HG03280 (cell line): ENCODE measurements at regions not wholly inside any gene's neighbourhood (a gene's known extent, or its start where the extent isn't known, plus 50 kb on each side); places are given as distances from the start of the nearest gene placed in this dataset.
"Not testable (repeated sequence)": the region's sequence is repeated elsewhere in the genome, so short reads cannot be mapped to it uniquely, and the experiment has no call there.

Experiments
- ATAC-seq: cut with Tn5 transposase; IDR thresholded peaks from one replicate; pipeline ENCODE4 v1.9.1; 2021; ENCODE audit warnings: mild to moderate bottlenecking, moderate library complexity; ENCODE audit not compliant: unreplicated experiment

DNA sequence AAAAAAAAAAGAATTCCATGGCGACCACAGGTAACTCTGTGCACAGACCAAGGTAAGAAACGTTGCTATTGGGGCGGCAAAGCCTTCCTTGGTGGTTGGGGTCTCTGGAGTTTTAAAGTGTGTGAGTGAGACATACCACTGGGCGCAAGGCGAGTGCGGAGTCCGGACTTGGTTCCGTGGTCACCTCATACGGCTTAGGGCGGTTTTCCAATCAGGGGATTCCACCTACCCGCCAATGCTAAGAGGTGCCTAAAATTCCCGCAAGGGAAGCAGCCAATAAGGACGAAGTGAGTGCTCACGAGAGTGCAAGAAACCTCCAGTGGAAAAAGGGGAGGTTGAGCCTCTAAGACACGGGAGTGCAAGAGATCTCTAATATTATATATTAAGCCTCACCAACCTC lies 68.6 kb upstream of the PRSS16 start:
- ATAC-seq: no peak

DNA sequence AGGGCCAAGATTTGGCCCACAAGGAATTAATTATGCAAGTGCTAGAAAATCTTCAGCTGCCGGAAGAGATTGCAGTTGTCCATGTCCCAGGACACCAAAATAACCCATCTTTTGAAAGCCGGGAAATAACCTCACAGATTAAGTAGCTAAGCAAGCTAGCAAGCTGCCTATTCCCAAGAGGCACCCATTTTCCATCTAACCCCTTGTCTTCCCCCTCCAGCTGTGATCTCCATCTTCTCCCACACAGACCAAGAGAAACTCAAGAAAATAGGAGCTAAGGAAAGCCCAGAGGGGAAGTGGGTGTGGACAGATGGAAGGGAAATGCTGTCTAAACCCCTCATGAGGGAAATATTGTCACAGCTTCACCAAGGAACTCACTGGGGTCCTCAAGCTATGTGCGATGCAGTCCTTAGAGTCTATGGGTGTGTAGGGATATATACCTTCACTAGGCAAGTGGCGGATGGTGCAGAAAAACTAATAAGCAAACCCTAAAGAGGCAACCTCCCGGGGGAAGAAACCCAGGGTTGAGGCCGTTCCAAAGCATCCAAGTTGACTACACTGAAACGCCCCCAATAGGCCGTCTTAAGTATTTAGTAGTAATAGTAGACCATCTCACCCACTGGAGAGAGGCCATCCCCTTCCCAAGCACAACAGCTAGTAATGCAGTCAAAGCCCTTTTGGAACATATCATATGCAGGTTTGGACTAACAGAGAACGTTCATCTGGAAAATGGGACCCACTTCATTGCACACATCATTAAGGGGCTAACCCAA lies 64.3 kb upstream of the PRSS16 start:
- ATAC-seq: no peak

DNA sequence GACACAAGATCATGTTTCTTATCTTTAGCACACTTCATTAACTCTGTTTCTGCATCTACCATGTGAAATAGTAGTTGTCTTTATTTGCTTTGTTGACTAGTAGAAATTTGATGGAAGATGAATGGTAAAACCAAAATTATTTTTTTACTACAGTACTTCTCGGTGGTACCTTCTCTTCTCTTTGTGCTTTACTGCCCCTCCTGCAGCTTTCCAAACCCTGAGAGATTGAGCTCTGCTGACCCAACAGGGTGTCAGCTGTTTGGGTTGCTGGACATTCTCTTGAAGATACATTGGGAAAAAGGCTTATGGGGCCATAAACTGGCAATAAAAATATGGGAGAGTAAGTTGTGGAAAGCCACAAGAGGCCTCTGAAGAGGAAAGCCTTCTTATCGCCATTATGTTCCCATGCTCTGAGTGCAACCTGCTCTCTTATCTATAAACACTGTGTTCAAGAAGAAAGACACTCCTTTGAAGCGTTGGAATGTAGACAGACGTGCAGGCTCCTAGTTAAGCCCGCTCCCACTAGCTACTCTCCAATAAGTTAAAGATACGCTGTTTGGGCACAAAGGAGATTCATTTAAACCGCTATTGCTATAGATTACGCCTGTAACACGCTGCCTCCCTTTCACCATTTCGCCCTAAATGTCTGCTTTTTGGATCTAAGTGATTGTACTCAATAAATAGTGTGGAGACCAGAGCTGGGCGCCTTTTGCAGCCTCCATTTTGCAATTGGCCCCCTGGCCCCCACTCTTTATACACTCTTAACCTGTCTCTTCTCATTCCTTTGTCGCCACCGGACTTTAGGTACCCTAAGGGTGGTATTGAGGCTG lies 60.1 kb upstream of the PRSS16 start:
- ATAC-seq: no peak

DNA sequence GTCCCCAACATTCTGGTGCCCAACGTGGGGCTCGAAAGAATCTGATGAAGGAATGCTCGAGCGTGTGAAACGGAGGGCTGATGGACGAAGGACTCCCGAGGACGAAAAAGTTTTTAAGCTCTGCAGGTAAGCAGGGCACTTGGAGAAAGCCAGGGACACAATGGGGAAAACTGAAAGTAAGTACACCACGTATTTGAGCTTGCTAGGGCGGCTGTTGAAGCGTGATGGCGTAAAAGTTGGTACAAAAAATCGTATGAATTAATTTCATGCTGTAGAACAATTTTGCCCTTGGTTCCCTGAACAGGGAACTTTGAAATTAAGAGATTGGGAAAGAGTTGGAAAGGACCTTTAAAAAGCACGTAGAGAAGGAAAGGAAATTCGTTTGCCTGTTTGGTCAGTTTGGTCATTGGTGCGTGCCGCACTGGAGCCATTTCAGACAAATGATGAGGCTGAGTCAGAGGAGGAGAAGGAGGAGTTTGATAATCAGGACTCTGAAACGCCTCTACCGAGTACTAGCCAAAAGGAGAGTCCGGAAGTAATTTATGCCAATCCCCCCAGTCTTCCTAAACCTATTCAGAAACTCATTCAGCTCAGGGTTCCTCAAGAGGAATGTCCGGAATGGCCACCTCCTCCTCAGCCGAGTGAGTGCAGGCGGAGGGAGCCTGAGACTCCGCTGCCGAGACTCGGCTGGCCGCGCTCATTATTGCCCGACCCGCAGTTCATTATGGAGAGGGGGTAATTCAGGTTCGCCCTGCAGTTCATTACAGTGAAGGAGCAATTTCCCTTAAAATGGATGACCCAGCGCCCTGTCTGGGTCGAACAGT lies 59.2 kb upstream of the PRSS16 start:
- ATAC-seq: peak; percentile 78

DNA sequence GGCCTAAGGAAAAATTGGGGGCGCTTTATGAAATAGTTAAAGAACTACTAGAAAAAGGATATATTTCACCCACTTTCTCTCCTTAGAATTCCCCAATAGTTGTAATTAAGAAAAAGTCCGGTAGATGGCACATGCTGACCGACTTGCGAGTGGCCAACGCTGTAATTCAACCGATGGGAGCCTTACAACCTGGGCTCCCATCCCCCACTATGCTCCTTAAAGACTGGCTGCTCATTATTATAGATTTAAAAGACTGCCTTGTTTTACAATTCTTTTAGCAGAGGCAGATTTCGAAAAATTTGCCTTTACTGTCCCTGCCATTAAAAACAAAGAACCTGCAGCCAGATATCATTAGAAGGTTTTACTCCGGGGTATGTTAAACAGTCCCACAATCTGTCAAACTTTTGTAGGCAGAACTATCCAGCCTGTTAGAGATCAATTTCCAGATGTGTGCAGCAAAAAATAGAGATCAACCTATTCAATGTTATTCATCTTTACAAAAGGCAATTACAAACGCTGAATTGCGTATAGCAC lies 58.5 kb upstream of the PRSS16 start:
- ATAC-seq: peak; percentile 64

DNA sequence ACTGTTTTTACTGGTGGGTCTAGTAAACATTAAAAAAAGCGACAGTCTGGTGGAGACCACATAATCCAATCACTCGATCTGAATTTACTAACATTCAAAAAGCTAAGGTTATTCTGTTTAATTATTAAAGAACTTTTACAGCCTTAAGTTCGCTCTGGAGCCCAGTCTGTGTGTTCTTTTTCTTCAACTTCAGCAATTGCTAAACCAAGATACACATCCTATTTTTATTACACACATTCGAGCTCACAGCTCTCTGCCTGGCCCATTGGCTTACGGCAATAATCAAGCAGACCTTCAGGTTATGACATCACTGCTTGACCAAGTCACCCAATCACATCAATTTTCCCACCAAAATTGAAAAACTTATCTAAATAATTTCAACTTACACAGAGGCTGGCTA lies 57.4 kb upstream of the PRSS16 start:
- no peak for ATAC-seq

DNA sequence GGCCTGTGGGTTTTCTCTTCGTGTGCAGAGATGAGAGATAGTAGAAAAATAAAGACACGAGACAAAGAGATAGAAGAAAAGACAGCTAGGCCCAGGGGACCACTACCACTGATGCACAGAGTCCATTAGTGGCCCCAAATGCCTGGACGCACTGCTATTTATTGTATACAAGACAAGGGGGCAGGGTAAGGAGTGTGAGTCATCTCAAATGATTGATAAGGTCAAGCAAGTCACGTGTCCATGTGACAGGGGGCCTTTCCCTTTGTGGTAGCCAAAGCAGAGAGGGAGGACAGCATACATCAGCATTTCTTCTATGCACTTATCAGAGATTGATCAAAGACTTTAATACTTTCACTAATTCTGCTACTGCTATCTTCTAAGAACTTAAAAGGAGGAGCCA lies 53.0 kb upstream of the PRSS16 start:
- ATAC-seq: not testable (repeated sequence)

DNA sequence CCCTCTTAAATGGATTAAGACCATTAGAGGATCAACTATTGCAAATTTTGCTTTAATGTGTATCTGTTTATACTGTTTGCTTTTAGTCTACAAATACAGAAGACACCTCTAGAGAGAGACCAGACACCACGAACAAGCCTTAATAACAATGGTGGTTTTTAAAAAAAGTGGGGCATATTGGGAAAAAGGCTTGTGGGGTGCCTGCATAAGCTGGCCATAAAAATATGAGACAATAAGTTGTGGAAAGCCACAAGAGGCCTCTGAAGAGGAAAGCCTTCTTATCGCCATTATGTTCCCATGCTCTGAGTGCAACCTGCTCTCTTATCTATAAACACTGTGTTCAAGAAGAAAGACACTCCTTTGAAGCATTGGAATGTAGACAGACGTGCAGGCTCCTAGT lies 52.0 kb upstream of the PRSS16 start:
- not testable (repeated sequence) for ATAC-seq
